HG03066 (cell line): ENCODE measurements at regions not wholly inside any gene's neighbourhood (a gene's known extent, or its start where the extent isn't known, plus 50 kb on each side); places are given as distances from the start of the nearest gene placed in this dataset.

Experiments
- ATAC-seq: cut with Tn5 transposase; IDR thresholded peaks from one replicate; pipeline ENCODE4 v1.9.1; 2021; ENCODE audit warnings: low read depth; ENCODE audit not compliant: unreplicated experiment

GRCh38 chr21:16768096-16768495 lies 744.7 kb upstream of the CXADR start:
- ATAC-seq, result no peak

- no peak for ATAC-seq
Measured at GRCh38 chr21:16770266-16770665, 742.6 kb upstream of the CXADR start.

GRCh38 chr21:16773206-16773605 lies 739.6 kb upstream of the CXADR start:
- ATAC-seq, result no peak

GRCh38 chr21:16775076-16775475 lies 737.8 kb upstream of the CXADR start:
- no peak for ATAC-seq

- no peak for ATAC-seq
Measured at GRCh38 chr21:16777041-16777720, 735.7 kb upstream of the CXADR start.

- ATAC-seq, result no peak
Measured at GRCh38 chr21:16788584-16788983, 724.3 kb upstream of the CXADR start.

- no peak for ATAC-seq
Measured at GRCh38 chr21:16789636-16790035, 723.2 kb upstream of the CXADR start.

GRCh38 chr21:16792101-16792500 lies 720.7 kb upstream of the CXADR start:
- ATAC-seq, result no peak

- no peak for ATAC-seq
Measured at GRCh38 chr21:16794950-16795349, 717.9 kb upstream of the CXADR start.

- no peak for ATAC-seq
Measured at GRCh38 chr21:16796776-16797175, 716.1 kb upstream of the CXADR start.

- ATAC-seq, result no peak
Measured at GRCh38 chr21:16797540-16797939, 715.3 kb upstream of the CXADR start.

GRCh38 chr21:16797966-16798365 lies 714.9 kb upstream of the CXADR start:
- no peak for ATAC-seq

- ATAC-seq, result no peak
Measured at GRCh38 chr21:16800536-16801275, 712.1 kb upstream of the CXADR start.

- no peak for ATAC-seq
Measured at GRCh38 chr21:16811011-16811410, 701.8 kb upstream of the CXADR start.

- no peak for ATAC-seq
Measured at GRCh38 chr21:16811970-16812369, 700.9 kb upstream of the CXADR start.

GRCh38 chr21:16815243-16815642 lies 697.6 kb upstream of the CXADR start:
- no peak for ATAC-seq

GRCh38 chr21:16821588-16821987 lies 691.3 kb upstream of the CXADR start:
- ATAC-seq, result no peak

GRCh38 chr21:16829532-16829931 lies 683.3 kb upstream of the CXADR start:
- no peak for ATAC-seq

- no peak for ATAC-seq
Measured at GRCh38 chr21:16832791-16833190, 680.1 kb upstream of the CXADR start.

GRCh38 chr21:16834791-16835190 lies 678.1 kb upstream of the CXADR start:
- ATAC-seq, result no peak

GRCh38 chr21:16837321-16837720 lies 675.5 kb upstream of the CXADR start:
- no peak for ATAC-seq

GRCh38 chr21:16837721-16838120 lies 675.1 kb upstream of the CXADR start:
- no peak for ATAC-seq
